Gastroesophageal sphincter (tissue), 4 donors: ENCODE measurements at regions not wholly inside any gene's neighbourhood (a gene's known extent, or its start where the extent isn't known, plus 50 kb on each side); places are given as distances from the start of the nearest gene placed in this dataset.

Experiments
- ATAC-seq: fragments of 150-250 bp; one replicate; pipeline ENCODE4 v1.9.1; 2016; ENCODE audit warnings: mild to moderate bottlenecking, moderate library complexity
- H3K27ac ChIP-seq, 4 donors: fragments of 200-600 bp; sonication (generic) in 3 of 4; 1 replicate in 3 of 4; 2 replicates in 1 of 4; pipeline ENCODE4 v1.5.1; 2016 to 2019
- H3K27me3 ChIP-seq: fragments of 200-600 bp; sonication (generic); one replicate; pipeline ENCODE4 v1.5.1; 2019
- H3K36me3 ChIP-seq, 2 donors: fragments of 200-600 bp; sonication (generic); one replicate each; pipeline ENCODE4 v1.5.1; 2019; ENCODE audit warnings: control low read depth in 1 of 2
- H3K4me1 ChIP-seq, 3 donors: fragments of 200-600 bp; sonication (generic); 1 replicate in 2 of 3; 2 replicates in 1 of 3; pipeline ENCODE4 v1.5.1; 2016 to 2019; ENCODE audit warnings: control low read depth in 2 of 3
- H3K4me3 ChIP-seq, 2 donors: fragments of 200-600 bp; sonication (generic); one replicate each; pipeline ENCODE4 v1.5.1; 2019; ENCODE audit warnings: mild to moderate bottlenecking in 1 of 2, moderate library complexity in 1 of 2
- H3K9me3 ChIP-seq, 3 donors: fragments of 200-600 bp; sonication (generic); one replicate each; pipeline ENCODE4 v1.5.1; 2017 to 2019; ENCODE audit warnings: control low read depth in 2 of 3
- CTCF ChIP-seq, 4 experiments: fragments of 200-600 bp in 2 of 4; fragments of 450-650 bp in 2 of 4; sonication (generic) in 1 of 4; IDR thresholded peaks; one replicate each; pipeline ENCODE4 v1.5.1; 2017 to 2019; ENCODE audit warnings: antibody characterized with exemption in 4 of 4, mild to moderate bottlenecking in 2 of 4, moderate library complexity in 2 of 4
- EP300 ChIP-seq: sonication (generic); formaldehyde crosslinking; IDR thresholded peaks from one replicate; pipeline ENCODE4 v1.6.1; 2017; ENCODE audit warnings: antibody characterized with exemption, mild to moderate bottlenecking
- POLR2A ChIP-seq, 2 donors: fragments of 450-650 bp; IDR thresholded peaks; one replicate each; pipeline ENCODE4 v1.6.1; 2017; ENCODE audit warnings: antibody characterized with exemption in 2 of 2, mild to moderate bottlenecking in 2 of 2, moderate library complexity in 1 of 2
- POLR2AphosphoS5 ChIP-seq: sonication (generic); formaldehyde crosslinking; IDR thresholded peaks from one replicate; pipeline ENCODE4 v1.6.1; 2017; ENCODE audit warnings: antibody characterized with exemption
- WGBS, 2 donors: methylation state at CpG; one replicate each; pipeline ENCODE4 v1.1.5; 2018; ENCODE audit warnings: low coverage in 1 of 2; 5-methylcytosine and 5-hydroxymethylcytosine counted together

GRCh38 chr2:137879121-137879520, 85.2 kb upstream of the HNMT start:
- TF ChIP-seq EP300 (no peak), CTCF (IDR thresholded peaks at IDR 0.05) (no peak), POLR2A (IDR thresholded peaks at IDR 0.05) (no peak), POLR2AphosphoS5 (no peak)

GRCh38 chr2:137881711-137882110, 82.6 kb upstream of the HNMT start:
- H3K4me1 ChIP-seq = no peaks in the 10 kb centered on the region
- no peak for ATAC-seq
- WGBS, 2 donors = 68 to 70% methylated on average over 4 of the region's 4 CpGs
- no peak overlapping the region for H3K27ac ChIP-seq
- H3K4me3 ChIP-seq = no peak overlapping the region
- no peaks in the 10 kb centered on the region for H3K27me3 ChIP-seq
- peaks cover 0 to 6% (median 0%) of the 10 kb centered on the region in 3 donors for H3K9me3 ChIP-seq
- H3K36me3 ChIP-seq = no peaks in the 10 kb centered on the region
- TF ChIP-seq EP300 (no peak), CTCF (IDR thresholded peaks at IDR 0.05) (no peak), POLR2AphosphoS5 (no peak), POLR2A (IDR thresholded peaks at IDR 0.05) (no peak)

More at GRCh38 chr2:137879121-137879520, 85.2 kb upstream of the HNMT start:
- H3K27ac ChIP-seq = no peak overlapping the region
- WGBS, 2 donors = 86 to 88% methylated on average over 1 of the region's 1 CpG
- H3K9me3 ChIP-seq = peaks cover 0 to 6% (median 0%) of the 10 kb centered on the region in 3 donors
- no peaks in the 10 kb centered on the region for H3K36me3 ChIP-seq
- H3K4me1 ChIP-seq = no peaks in the 10 kb centered on the region
- H3K27me3 ChIP-seq = no peaks in the 10 kb centered on the region
- ATAC-seq = no peak
- no peak overlapping the region for H3K4me3 ChIP-seq

GRCh38 chr2:137886083-137886831, 78.0 kb upstream of the HNMT start:
- no peaks in the 10 kb centered on the region for H3K27me3 ChIP-seq
- TF ChIP-seq EP300 (no peak), CTCF (IDR thresholded peaks at IDR 0.05) (no peak), POLR2A (IDR thresholded peaks at IDR 0.05) (no peak), POLR2AphosphoS5 (no peak)
- ATAC-seq = no peak

GRCh38 chr2:137888845-137889244, 75.4 kb upstream of the HNMT start:
- no peak for ATAC-seq
- H3K4me1 ChIP-seq = no peaks in the 10 kb centered on the region
- H3K9me3 ChIP-seq = no peaks in the 10 kb centered on the region
- H3K36me3 ChIP-seq = no peaks in the 10 kb centered on the region
- no peaks in the 10 kb centered on the region for H3K27me3 ChIP-seq
- TF ChIP-seq POLR2A (IDR thresholded peaks at IDR 0.05) (no peak), POLR2AphosphoS5 (no peak), EP300 (no peak), CTCF (IDR thresholded peaks at IDR 0.05) (peak in 1 of 4 experiments; percentile 21)
- WGBS, 2 donors = 30 to 34% methylated on average over 3 to 7 of the region's 8 CpGs
- no peak overlapping the region for H3K4me3 ChIP-seq
- H3K27ac ChIP-seq = no peak overlapping the region

More at GRCh38 chr2:137886083-137886831, 78.0 kb upstream of the HNMT start:
- H3K36me3 ChIP-seq = no peaks in the 10 kb centered on the region
- H3K9me3 ChIP-seq = peaks cover 0 to 6% (median 0%) of the 10 kb centered on the region in 3 donors
- no peaks in the 10 kb centered on the region for H3K4me1 ChIP-seq
- H3K4me3 ChIP-seq = no peak overlapping the region
- WGBS, 2 donors = 43% methylated on average over 3 of the region's 3 CpGs; no CpG with 5 or more reads in 1 of the 2 donors
- H3K27ac ChIP-seq = no peak overlapping the region

- 70 to 73% methylated on average over 2 of the region's 2 CpGs for WGBS, 2 donors
- no peak for TF ChIP-seq CTCF (IDR thresholded peaks at IDR 0.05)
- TF ChIP-seq POLR2AphosphoS5 = no peak
- TF ChIP-seq EP300 = no peak
- TF ChIP-seq POLR2A (IDR thresholded peaks at IDR 0.05) = no peak
These were observed 71.5 kb upstream of the HNMT start for GRCh38 chr2:137892739-137893138.

More at GRCh38 chr2:137892739-137893138, 71.5 kb upstream of the HNMT start:
- Histone ChIP-seq H3K27ac (no peak overlapping the region), H3K4me3 (no peak overlapping the region), H3K9me3 (no peaks in the 10 kb centered on the region), H3K4me1 (no peaks in the 10 kb centered on the region), H3K27me3 (no peaks in the 10 kb centered on the region), H3K36me3 (no peaks in the 10 kb centered on the region)
- no peak for ATAC-seq
